GM21576 (cell line): ENCODE measurements at regions not wholly inside any gene's neighbourhood (a gene's known extent, or its start where the extent isn't known, plus 50 kb on each side); places are given as distances from the start of the nearest gene placed in this dataset.

Experiments
- ATAC-seq: cut with Tn5 transposase; IDR thresholded peaks from one replicate; pipeline ENCODE4 v1.9.1; 2021; ENCODE audit warnings: mild to moderate bottlenecking, moderate library complexity; ENCODE audit not compliant: unreplicated experiment

- ATAC-seq, result no peak
Observed at GRCh38 chr5:73375191-73375545, 73.4 kb downstream of the FOXD1 start.

DNA sequence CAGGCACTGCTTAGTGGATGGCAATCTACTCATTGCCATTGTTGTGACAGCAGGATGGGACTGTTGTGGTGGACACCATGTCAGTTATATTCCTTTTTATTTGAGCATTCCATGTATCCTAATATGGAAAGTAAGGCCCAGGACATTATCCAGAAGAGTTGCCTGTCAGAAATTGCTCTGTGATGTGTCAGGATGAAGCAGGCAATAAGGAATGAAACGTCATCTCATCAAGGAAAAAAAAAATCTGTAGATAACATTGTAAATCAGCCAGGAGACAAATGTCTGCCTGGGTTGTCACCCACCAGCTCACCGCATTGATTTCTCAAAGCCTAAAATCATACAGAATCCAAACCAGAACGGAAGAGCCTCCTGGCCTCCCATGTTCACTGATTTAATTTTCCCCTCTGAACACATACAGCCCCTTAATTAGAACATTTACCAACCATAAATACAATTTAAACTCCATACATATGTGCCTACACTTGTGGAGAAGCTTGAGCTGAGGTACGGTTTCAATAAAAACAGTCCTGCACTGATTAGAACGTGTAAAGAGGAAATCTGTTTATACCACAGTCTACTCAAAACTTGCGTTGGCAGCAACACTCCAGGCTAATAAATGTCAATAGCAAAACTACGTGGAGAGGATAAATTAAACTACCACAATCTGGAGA is 73.9 kb downstream of the FOXD1 start:
- no peak for ATAC-seq

- ATAC-seq, result no peak
Observed at GRCh38 chr5:73373814-73374510, 74.6 kb downstream of the FOXD1 start.

DNA sequence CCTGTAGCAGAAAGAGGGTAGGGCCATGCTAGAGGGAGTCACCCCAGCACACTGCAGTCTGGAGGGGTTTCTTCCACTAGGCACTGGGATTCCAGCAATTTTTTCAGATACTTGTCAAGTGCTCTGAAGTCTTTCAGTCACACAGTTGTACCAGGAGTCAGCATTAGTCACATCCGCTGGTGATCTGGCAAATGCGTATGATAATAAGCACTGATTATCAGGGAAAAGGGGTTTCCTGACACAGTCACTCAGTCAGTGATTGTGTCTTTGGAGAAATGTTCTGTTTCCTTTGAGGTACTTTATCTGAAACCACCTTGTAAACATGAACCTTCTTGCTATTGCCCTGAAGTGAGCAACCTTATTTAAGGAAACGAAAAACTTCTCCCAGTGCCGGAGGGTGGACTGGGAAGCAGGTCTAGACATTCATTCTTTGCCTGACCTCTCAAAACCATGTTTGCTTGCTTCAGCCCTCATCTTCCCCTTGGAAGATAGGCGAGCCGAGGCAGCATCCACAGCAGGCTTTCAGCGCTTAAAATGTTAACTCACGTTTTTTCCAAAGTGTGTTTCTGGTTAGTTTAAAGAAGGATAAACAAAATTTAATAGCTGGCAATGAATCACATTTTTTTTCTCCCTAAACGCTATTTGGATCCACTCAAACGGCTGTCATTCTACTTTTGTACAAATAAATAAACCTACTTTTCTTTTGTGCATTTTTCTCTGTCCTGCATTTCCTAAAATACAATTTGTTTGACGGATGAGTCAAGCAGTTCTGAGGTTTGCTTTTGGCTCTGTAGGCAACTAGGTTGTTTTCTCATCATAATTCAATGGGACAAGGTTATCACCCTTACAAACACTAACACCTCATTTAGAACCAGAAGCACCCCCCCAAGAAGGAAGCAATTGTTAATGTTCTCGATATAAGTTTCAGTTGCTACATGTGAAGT is 77.7 kb downstream of the FOXD1 start:
- ATAC-seq, result no peak

DNA sequence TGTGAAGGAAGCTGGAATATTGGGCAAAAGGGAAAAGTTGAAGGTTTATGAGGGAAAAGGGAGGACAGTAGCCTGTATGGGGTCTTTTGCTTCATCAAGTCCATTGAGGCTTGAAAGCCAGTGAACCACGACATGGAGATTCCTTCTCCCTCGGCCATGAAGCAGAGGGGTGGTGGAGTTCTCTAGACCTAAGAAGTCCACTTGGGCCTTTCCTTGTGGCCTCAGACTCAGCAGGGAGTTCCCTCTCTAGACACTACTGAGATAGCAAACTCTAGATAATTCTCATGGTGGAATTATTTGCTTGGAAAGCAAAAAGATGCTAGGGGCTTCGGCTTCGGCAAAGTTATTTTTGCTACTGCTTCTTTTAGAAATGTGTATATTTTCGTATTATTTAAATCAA is 78.5 kb downstream of the FOXD1 start:
- ATAC-seq, result no peak

GRCh38 chr5:73369278-73369677 is 79.3 kb downstream of the FOXD1 start:
- ATAC-seq, result no peak

- ATAC-seq, result no peak
Observed at GRCh38 chr5:73367650-73368049, 80.9 kb downstream of the FOXD1 start.

DNA sequence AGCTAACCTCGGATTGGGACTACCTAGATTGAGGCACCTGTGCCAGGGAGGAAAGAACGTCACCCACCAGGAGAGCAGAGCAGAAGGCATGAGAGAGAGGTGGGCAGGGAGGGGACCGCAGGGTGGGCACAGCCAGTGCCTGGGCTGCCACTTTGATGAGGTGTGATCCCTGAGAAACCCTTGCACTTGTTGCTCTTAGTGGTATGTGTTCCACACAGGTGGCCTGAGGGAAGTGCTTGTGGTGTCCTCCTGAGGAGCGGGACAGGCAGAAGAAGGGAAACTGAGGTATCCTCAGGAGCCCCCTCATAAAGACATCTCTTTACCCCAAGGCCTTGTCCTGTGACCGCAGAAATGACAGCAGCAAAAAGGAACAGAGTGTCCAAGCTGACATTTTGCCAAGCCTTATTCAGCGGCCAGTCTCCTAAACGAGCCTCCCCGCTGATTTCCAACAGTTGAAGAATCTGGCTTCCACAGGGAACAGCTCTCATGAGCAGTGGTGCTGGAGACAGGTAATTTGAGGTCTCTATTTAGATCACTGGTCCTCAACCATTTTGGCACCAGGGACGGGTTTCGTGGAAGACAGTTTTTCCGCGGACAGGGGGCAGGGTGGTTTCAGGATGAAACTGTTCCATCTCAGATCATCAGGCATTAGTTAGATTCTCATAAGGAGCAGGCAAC is 82.4 kb downstream of the FOXD1 start:
- no peak for ATAC-seq

- ATAC-seq, result no peak
Observed at GRCh38 chr5:73365301-73365853, 83.2 kb downstream of the FOXD1 start.

DNA sequence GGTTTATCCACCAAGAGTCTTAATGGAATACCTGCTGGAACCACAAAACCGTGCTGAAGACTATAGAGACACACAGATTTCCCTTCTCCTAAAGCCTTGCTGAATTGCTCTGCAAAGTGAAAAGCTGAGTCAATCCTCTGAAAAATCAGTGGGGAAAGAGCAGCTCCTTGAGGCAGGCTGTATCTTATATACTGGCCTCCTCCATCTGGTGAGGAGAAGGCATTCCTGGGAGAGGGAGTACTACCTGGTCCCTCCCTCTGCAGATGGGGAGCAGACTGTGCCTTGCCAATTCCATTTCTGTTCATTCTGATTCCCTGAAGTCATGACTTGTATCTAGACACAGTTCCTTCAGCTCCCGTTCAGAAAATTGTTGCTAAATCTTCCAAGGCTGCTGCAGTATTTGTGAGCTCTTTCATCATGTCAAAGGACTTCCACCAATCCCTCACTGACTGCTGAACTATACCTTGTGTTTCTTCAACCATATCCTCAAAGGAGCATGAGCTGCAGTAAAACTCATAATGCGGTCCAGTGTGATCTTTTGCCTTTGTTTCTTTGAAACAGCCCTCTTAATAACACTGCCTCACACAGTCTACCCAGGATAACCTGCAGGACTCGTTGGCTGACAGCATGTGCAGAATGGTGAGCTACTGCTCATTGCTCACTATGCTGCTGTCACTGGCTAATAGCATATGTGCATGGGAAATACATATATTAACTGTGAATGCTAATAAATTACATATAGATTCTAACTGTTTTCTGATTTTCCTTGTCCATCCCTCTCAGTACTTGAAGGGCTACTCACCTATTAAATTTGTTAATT is 84.5 kb downstream of the FOXD1 start:
- no peak for ATAC-seq

GRCh38 chr5:73359395-73359794 is 89.2 kb downstream of the FOXD1 start:
- ATAC-seq, result no peak

- no peak for ATAC-seq
Observed at GRCh38 chr5:73358366-73358765, 90.2 kb downstream of the FOXD1 start.

DNA sequence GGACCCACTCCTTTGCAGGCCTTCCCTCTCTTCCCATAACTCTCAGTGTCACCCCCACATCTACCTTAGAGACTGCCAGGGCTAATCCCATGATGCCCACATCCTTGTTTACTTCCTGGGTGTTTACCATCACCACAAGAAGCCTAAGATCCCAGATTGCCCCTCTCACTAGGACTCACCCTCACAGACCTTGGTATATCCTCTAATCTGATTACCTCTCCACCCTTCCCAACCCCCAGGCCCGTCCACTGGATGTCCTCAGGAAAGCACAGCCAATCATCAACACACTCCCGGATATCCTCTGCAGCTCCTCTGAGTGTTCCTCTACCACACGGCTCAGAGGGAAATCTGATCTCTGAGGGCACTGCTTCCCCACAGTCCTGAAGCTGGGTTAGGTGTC is 91.0 kb downstream of the FOXD1 start:
- ATAC-seq, result no peak

- no peak for ATAC-seq
Observed at GRCh38 chr5:73355108-73355507, 93.5 kb downstream of the FOXD1 start.

DNA sequence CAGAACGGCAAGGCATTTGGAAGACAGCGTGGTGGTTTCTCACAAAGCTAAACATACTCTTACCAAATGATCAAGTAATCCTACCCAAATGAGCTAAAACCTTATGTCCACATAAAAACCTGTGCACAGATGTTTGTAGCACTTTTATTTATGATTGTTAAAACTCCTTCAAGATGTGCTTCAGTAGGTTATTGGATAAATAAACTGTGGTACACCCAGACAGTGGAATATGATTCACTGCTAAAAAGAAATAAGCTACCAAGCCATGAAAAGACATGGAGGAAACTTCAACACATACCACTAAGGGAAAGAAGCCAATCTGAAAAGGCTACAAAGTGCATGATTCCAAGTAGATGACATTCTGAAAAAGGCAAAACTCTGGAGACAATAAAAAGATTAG is 94.2 kb downstream of the FOXD1 start:
- ATAC-seq, result no peak

GRCh38 chr5:73352649-73353230 is 95.8 kb downstream of the FOXD1 start:
- no peak for ATAC-seq

DNA sequence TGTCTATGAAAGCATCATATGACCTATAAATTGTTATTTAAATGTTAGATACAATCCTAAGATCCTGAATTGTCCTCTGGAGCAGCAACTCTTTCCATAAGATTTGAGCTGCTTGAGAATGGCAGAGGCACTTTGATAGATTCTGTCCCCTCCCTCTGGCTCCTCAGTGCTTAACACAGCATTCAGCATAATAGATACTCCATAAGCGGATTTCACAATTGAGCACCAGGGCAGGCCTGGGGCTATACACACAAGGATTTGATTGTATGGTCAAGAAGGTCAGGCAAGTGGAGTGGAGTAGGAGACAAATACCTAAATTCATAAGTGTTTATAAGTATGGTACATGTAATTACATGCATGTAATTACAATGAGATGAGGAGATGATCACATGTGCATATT is 96.3 kb downstream of the FOXD1 start:
- no peak for ATAC-seq

- no peak for ATAC-seq
Observed at GRCh38 chr5:73351593-73351992, 97.0 kb downstream of the FOXD1 start.

DNA sequence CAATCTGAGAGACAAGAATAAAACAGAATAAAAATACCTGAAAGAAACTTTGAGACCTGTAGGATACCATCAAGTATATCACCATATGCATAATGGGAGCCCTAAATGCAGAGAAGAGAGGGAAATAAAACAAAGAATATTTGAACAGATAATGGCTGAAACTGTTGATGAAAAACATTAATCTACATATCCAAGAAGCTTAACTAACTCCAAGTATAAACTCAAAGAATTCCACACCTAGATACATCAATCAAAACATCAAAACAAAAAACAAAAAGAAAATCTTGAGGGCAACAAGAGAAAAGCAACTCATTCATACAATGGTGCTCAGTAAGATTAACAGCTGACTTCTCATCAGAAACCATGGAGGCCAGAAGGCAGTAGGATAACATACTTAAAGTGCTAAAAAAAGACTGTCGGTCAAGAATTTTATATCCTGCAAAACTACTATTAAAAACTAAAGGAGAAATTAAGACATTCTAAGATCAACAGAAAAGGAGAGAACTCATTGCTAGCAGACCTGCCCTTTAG is 101.6 kb downstream of the FOXD1 start:
- ATAC-seq, result no peak
